IPS-18a (cell line): ENCODE measurements at regions not wholly inside any gene's neighbourhood (a gene's known extent, or its start where the extent isn't known, plus 50 kb on each side); places are given as distances from the start of the nearest gene placed in this dataset.

Experiments used
- H3K27ac ChIP-seq: one replicate; pipeline ENCODE4 v1.5.1; 2013; ENCODE audit warnings: low read length
- H3K27me3 ChIP-seq: one replicate; pipeline ENCODE4 v1.6.1; 2013; ENCODE audit warnings: mild to moderate bottlenecking, low read length; ENCODE audit not compliant: control insufficient read depth, insufficient read depth
- H3K36me3 ChIP-seq: one replicate; pipeline ENCODE4 v1.6.1; 2013; ENCODE audit warnings: low read depth, low read length; ENCODE audit not compliant: control insufficient read depth
- H3K4me1 ChIP-seq: one replicate; pipeline ENCODE4 v1.6.1; 2013; ENCODE audit warnings: low read depth, low read length; ENCODE audit not compliant: control insufficient read depth
- H3K4me3 ChIP-seq: one replicate; pipeline ENCODE4 v1.5.1; 2013; ENCODE audit warnings: low read length
- H3K9ac ChIP-seq: one replicate; pipeline ENCODE4 v1.6.1; 2013; ENCODE audit warnings: mild to moderate bottlenecking, low read length, moderate library complexity
- H3K9me3 ChIP-seq: one replicate; pipeline ENCODE4 v1.6.1; 2013; ENCODE audit warnings: low read depth, low read length; ENCODE audit not compliant: control insufficient read depth

DNA sequence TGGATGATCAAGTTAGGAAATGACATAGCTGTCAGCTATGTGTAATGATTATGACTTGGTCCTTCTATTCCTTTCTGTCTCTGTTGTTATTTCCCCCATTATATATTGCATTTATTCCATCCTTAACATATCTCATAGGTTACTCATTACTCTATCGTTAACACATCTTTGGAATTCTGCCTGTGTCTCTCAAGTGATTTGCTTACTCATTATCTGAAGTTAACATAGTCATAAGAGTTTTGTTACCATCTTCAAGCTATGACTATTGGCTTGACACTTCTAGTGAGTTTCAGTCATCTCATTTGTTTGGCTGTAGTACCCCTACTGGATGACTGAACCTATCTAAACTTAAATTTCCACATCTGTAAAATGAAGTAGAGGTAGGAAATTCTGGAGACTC, 286.1 kb upstream of the PPP1R2C start:
- Histone ChIP-seq H3K4me1 (no peaks in the 10 kb centered on the region), H3K27me3 (no peaks in the 10 kb centered on the region), H3K4me3 (no peak overlapping the region), H3K36me3 (no peaks in the 10 kb centered on the region), H3K27ac (no peak overlapping the region), H3K9me3 (peaks cover 2% of the 10 kb centered on the region), H3K9ac (no peak overlapping the region)

DNA sequence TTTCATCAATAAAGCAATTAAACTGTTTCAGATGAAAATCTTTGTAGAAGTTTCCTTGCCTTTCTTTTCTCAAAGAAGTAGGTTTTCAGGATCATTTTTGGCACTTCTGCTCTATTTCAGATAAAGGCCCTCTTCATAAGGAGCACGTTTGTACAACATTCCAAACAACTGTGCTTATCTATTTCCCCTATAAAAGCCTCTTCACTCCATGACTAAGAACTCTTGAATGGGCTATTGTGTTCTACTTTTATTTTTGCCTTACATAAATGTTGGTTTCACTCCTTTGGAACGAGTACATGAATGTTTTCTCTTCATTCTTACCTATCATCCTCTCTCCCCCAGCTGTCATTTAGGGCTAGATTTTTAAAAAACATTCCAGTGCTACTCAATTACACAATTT, 288.0 kb upstream of the PPP1R2C start:
- Histone ChIP-seq H3K9ac (no peak overlapping the region), H3K36me3 (no peaks in the 10 kb centered on the region), H3K27me3 (no peaks in the 10 kb centered on the region), H3K4me3 (no peak overlapping the region), H3K4me1 (no peaks in the 10 kb centered on the region), H3K9me3 (peaks cover 2% of the 10 kb centered on the region), H3K27ac (no peak overlapping the region)

DNA sequence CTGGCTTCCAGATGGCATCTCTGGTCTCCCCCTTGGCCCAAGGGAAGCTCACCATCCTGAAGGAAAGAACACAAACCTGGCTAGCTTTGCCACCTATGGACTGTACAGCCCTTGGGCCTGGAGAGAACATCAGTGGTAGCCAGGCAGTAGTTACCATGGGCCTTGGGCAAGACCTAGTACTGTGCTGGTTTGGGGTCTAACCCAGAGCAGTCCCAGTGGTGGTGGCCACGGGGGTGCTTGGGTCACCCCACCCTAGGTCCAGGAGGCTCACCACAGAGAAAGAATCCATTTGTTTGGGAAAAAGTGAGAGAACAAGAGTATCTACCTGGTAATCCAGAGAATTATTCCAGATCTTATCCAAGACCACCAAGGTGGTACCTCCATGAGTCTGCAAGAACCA, 290.7 kb upstream of the PPP1R2C start:
- no peaks in the 10 kb centered on the region for H3K27me3 ChIP-seq
- H3K9me3 ChIP-seq: no peaks in the 10 kb centered on the region
- no peak overlapping the region for H3K9ac ChIP-seq
- H3K36me3 ChIP-seq: no peaks in the 10 kb centered on the region
- H3K27ac ChIP-seq: no peak overlapping the region
- H3K4me1 ChIP-seq: no peaks in the 10 kb centered on the region
- H3K4me3 ChIP-seq: no peak overlapping the region

GRCh38 chrX:43083016-43083415, 305.1 kb upstream of the PPP1R2C start:
- Histone ChIP-seq H3K27ac (no peak overlapping the region), H3K4me1 (no peaks in the 10 kb centered on the region), H3K27me3 (no peaks in the 10 kb centered on the region), H3K9me3 (peaks cover 25% of the 10 kb centered on the region), H3K4me3 (no peak overlapping the region), H3K36me3 (no peaks in the 10 kb centered on the region), H3K9ac (no peak overlapping the region)

DNA sequence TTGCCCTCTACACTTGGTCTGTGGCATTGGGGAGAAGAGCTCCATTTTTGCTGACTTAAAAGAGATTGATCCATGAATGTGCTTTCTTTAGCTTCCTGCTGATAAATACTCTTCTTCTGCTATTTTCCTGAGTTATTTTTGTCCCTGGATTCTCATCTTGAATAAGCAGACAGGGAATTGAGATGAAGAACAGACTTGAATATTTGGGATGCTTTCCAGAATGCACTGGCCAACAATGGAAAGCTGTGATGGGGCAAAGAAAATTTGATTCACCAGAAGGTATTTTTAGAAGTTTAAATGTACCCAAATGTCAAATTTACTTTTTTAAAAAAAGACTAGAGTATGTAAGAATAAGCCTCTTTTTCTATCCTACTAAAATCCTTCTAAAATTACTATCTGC, 309.9 kb upstream of the PPP1R2C start:
- no peak overlapping the region for H3K4me3 ChIP-seq
- peaks cover 15% of the 10 kb centered on the region for H3K9me3 ChIP-seq
- H3K9ac ChIP-seq: no peak overlapping the region
- no peaks in the 10 kb centered on the region for H3K27me3 ChIP-seq
- H3K36me3 ChIP-seq: no peaks in the 10 kb centered on the region
- H3K4me1 ChIP-seq: no peaks in the 10 kb centered on the region
- no peak overlapping the region for H3K27ac ChIP-seq

GRCh38 chrX:43096830-43097229, 318.9 kb upstream of the PPP1R2C start:
- Histone ChIP-seq H3K4me1 (no peaks in the 10 kb centered on the region), H3K36me3 (no peaks in the 10 kb centered on the region), H3K27me3 (no peaks in the 10 kb centered on the region), H3K27ac (no peak overlapping the region), H3K9me3 (peaks cover 6% of the 10 kb centered on the region), H3K9ac (no peak overlapping the region), H3K4me3 (no peak overlapping the region)

DNA sequence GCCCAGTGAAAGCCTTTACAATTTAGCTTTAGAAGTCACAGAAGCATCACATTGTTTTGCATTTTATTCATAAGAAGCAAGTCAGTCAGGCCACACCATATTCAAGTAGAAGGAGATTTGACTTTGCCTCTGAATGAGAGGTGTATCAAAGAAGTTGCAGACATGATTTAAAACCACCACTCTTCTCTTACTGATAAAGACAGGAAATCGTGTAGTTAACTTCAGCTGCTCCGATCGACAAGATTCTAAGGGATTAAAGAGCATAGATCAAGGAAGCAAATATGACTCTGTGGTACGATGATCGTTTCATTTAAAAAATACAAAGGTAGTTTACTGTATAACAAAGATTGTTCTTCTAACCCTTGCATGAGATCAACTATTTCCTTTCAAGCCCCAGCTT, 328.0 kb upstream of the PPP1R2C start:
- Histone ChIP-seq H3K4me3 (no peak overlapping the region), H3K9me3 (peaks cover 15% of the 10 kb centered on the region), H3K9ac (no peak overlapping the region), H3K27ac (no peak overlapping the region), H3K36me3 (no peaks in the 10 kb centered on the region), H3K27me3 (no peaks in the 10 kb centered on the region), H3K4me1 (no peaks in the 10 kb centered on the region)

GRCh38 chrX:43108828-43109227, 330.9 kb upstream of the PPP1R2C start:
- H3K27me3 ChIP-seq: no peaks in the 10 kb centered on the region
- no peaks in the 10 kb centered on the region for H3K4me1 ChIP-seq
- peaks cover 15% of the 10 kb centered on the region for H3K9me3 ChIP-seq
- no peak overlapping the region for H3K27ac ChIP-seq
- no peaks in the 10 kb centered on the region for H3K36me3 ChIP-seq
- H3K4me3 ChIP-seq: no peak overlapping the region
- no peak overlapping the region for H3K9ac ChIP-seq

DNA sequence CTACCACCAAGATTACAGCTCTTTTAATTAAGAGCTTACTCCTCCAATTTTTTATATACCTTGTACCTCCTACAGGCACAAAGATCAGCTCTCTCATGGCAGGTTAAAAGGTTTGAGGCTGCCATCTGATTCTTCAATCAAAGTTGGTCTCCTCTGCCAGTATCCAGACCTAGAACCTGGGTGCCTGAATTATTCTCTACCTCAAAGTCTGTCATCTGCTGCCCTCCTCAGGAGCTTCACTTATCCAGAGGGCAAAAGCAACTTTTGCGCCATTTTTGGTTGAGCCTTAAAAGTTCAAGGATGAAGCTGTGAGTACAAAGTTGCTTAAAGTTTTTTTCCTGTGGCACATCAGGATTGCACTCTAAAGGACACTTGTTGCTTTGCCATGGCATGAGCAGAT, 343.7 kb upstream of the PPP1R2C start:
- H3K36me3 ChIP-seq: no peaks in the 10 kb centered on the region
- H3K27ac ChIP-seq: no peak overlapping the region
- H3K4me3 ChIP-seq: no peak overlapping the region
- no peaks in the 10 kb centered on the region for H3K27me3 ChIP-seq
- no peak overlapping the region for H3K9ac ChIP-seq
- H3K9me3 ChIP-seq: peaks cover 23% of the 10 kb centered on the region
- no peaks in the 10 kb centered on the region for H3K4me1 ChIP-seq

GRCh38 chrX:43139645-43140044, 361.7 kb upstream of the PPP1R2C start:
- no peaks in the 10 kb centered on the region for H3K27me3 ChIP-seq
- peaks cover 8% of the 10 kb centered on the region for H3K9me3 ChIP-seq

DNA sequence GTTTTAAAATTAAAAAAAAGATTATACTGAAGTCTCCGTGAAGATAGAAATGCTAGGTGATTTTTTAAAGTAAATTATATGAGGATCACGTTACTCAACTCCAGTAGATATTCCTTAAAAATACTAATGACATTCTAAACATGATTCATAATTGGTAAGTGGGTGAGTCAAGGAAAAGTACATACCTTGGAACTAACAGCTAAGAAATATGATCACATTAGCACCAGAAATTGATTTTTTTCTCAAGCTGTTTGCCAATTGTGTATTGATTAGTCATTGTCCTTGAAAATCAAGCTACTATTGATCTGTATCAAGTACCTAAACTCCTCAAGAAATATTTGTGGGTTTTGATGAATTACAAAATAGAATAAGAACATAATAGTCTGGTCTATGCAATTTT, 362.6 kb upstream of the PPP1R2C start:
- Histone ChIP-seq H3K4me1 (no peaks in the 10 kb centered on the region), H3K27me3 (no peaks in the 10 kb centered on the region), H3K36me3 (no peaks in the 10 kb centered on the region), H3K9me3 (peaks cover 8% of the 10 kb centered on the region), H3K4me3 (no peak overlapping the region), H3K27ac (no peak overlapping the region), H3K9ac (no peak overlapping the region)

More at GRCh38 chrX:43139645-43140044, 361.7 kb upstream of the PPP1R2C start:
- Histone ChIP-seq H3K9ac (no peak overlapping the region), H3K27ac (no peak overlapping the region), H3K4me3 (no peak overlapping the region), H3K36me3 (no peaks in the 10 kb centered on the region), H3K4me1 (no peaks in the 10 kb centered on the region)

- Histone ChIP-seq H3K9ac (no peak overlapping the region), H3K4me3 (no peak overlapping the region), H3K4me1 (no peaks in the 10 kb centered on the region), H3K27me3 (no peaks in the 10 kb centered on the region), H3K36me3 (no peaks in the 10 kb centered on the region), H3K9me3 (peaks cover 8% of the 10 kb centered on the region), H3K27ac (no peak overlapping the region)
These were observed 363.9 kb upstream of the PPP1R2C start for GRCh38 chrX:43141885-43142284.
